ENCODE measurements at regions not wholly inside any gene's neighbourhood (a gene's known extent, or its start where the extent isn't known, plus 50 kb on each side); places are given as distances from the start of the nearest gene placed in this dataset.
A peak's percentile ranks its signal among the peaks of the same experiment; 100 is the strongest.

- DNase-seq (no peak), FAIRE-seq (no peak)
- no peak for TF ChIP-seq CTCF (IDR thresholded peaks at IDR 0.05; ENCODE audit: borderline replicate concordance, extremely low read depth, insufficient read depth)
- H3K9ac ChIP-seq (ENCODE audit: low read length in 3 of 3): no peak overlapping the region
- no peaks in the 10 kb centered on the region for H3K36me3 ChIP-seq (ENCODE audit: control insufficient read depth in 2 of 3, insufficient read depth in 3 of 3, low read length in 3 of 3)
- H3K9me3 ChIP-seq (ENCODE audit: control insufficient read depth in 2 of 3, insufficient read depth in 1 of 3, low read length in 3 of 3): no peaks in the 10 kb centered on the region
- H3K27ac ChIP-seq (ENCODE audit: low read depth in 2 of 2, low read length in 2 of 2): no peak overlapping the region
- intact Hi-C loops (cut with DNase I): no loop called here
- H3K4me1 ChIP-seq (ENCODE audit: control insufficient read depth in 2 of 3, insufficient read depth in 2 of 3, low read depth in 1 of 3, low read length in 3 of 3): peaks cover 0 to 2% (median 0%) of the 10 kb centered on the region in 3 donors
- H3K27me3 ChIP-seq (ENCODE audit: control insufficient read depth, insufficient read depth, low read length): no peaks in the 10 kb centered on the region
- H3K4me3 ChIP-seq (ENCODE audit: low read length in 3 of 3): no peak overlapping the region
Observed at GRCh38 chr18:10128921-10129501, 215.2 kb downstream of the VAPA start.

GRCh38 chr18:10130606-10131005 lies 216.8 kb downstream of the VAPA start:
- TF ChIP-seq CTCF (IDR thresholded peaks at IDR 0.05; ENCODE audit: borderline replicate concordance, extremely low read depth, insufficient read depth): no peak
- peaks cover 0 to 2% (median 0%) of the 10 kb centered on the region in 3 donors for H3K4me1 ChIP-seq (ENCODE audit: control insufficient read depth in 2 of 3, insufficient read depth in 2 of 3, low read depth in 1 of 3, low read length in 3 of 3)
- no peaks in the 10 kb centered on the region for H3K36me3 ChIP-seq (ENCODE audit: control insufficient read depth in 2 of 3, insufficient read depth in 3 of 3, low read length in 3 of 3)
- H3K9me3 ChIP-seq (ENCODE audit: control insufficient read depth in 2 of 3, insufficient read depth in 1 of 3, low read length in 3 of 3): no peaks in the 10 kb centered on the region
- no peak overlapping the region for H3K4me3 ChIP-seq (ENCODE audit: low read length in 3 of 3)
- FAIRE-seq (no peak), DNase-seq (no peak)
- intact Hi-C loops (cut with DNase I): no loop called here
- H3K9ac ChIP-seq (ENCODE audit: low read length in 3 of 3): no peak overlapping the region
- H3K27ac ChIP-seq (ENCODE audit: low read depth in 2 of 2, low read length in 2 of 2): no peak overlapping the region
- no peaks in the 10 kb centered on the region for H3K27me3 ChIP-seq (ENCODE audit: control insufficient read depth, insufficient read depth, low read length)

GRCh38 chr18:10131081-10131459 lies 217.3 kb downstream of the VAPA start:
- Histone ChIP-seq H3K27me3 (ENCODE audit: control insufficient read depth, insufficient read depth, low read length) (no peaks in the 10 kb centered on the region), H3K4me1 (ENCODE audit: control insufficient read depth in 2 of 3, insufficient read depth in 2 of 3, low read depth in 1 of 3, low read length in 3 of 3) (peaks cover 0 to 2% (median 0%) of the 10 kb centered on the region in 3 donors), H3K9ac (ENCODE audit: low read length in 3 of 3) (no peak overlapping the region), H3K36me3 (ENCODE audit: control insufficient read depth in 2 of 3, insufficient read depth in 3 of 3, low read length in 3 of 3) (no peaks in the 10 kb centered on the region), H3K4me3 (ENCODE audit: low read length in 3 of 3) (no peak overlapping the region), H3K9me3 (ENCODE audit: control insufficient read depth in 2 of 3, insufficient read depth in 1 of 3, low read length in 3 of 3) (no peaks in the 10 kb centered on the region), H3K27ac (ENCODE audit: low read depth in 2 of 2, low read length in 2 of 2) (no peak overlapping the region)
- no peak for TF ChIP-seq CTCF (IDR thresholded peaks at IDR 0.05; ENCODE audit: borderline replicate concordance, extremely low read depth, insufficient read depth)
- DNase-seq (peak in 1 of 5 donors; percentile 39), FAIRE-seq (no peak)
- intact Hi-C loops (cut with DNase I): no loop called here

All from kidney (tissue), 13 donors.